Transverse colon (tissue), 4 donors: ENCODE measurements at regions not wholly inside any gene's neighbourhood (a gene's known extent, or its start where the extent isn't known, plus 50 kb on each side); places are given as distances from the start of the nearest gene placed in this dataset.

Experiments
- DNase-seq: peaks from one replicate; pipeline ENCODE4 v3.0.0-alpha.2; 2019
- H3K27ac ChIP-seq, 4 donors: fragments of 200-600 bp; sonication (generic); 2 replicates each; pipeline ENCODE4 v1.5.1; 2016 to 2018; ENCODE audit warnings: inconsistent platforms in 4 of 4
- H3K27me3 ChIP-seq: fragments of 200-600 bp; sonication (generic); 2 replicates; pipeline ENCODE4 v1.5.1; 2017; ENCODE audit warnings: inconsistent platforms
- H3K36me3 ChIP-seq, 4 donors: fragments of 200-600 bp; sonication (generic); 2 replicates each; pipeline ENCODE4 v1.5.1; 2017 to 2019; ENCODE audit warnings: inconsistent platforms in 4 of 4
- H3K4me1 ChIP-seq, 4 donors: fragments of 200-600 bp; sonication (generic); 2 replicates each; pipeline ENCODE4 v1.5.1; 2017 to 2020; ENCODE audit warnings: inconsistent platforms in 4 of 4
- H3K4me3 ChIP-seq, 4 donors: fragments of 200-600 bp; sonication (generic); 1 replicate in 1 of 4; 2 replicates in 3 of 4; pipeline versions ENCODE4 v1.5.1 to v1.6.1; 2017 to 2019; ENCODE audit warnings: inconsistent platforms in 4 of 4
- H3K9me3 ChIP-seq, 2 donors: fragments of 200-600 bp; sonication (generic); 2 replicates each; pipeline ENCODE4 v1.5.1; 2017 to 2019; ENCODE audit warnings: inconsistent platforms in 2 of 2
- EP300 ChIP-seq: sonication (generic); formaldehyde crosslinking; IDR thresholded peaks from one replicate; pipeline ENCODE4 v1.6.1; 2017; ENCODE audit warnings: antibody characterized with exemption, low read depth
- POLR2A ChIP-seq: fragments of 450-650 bp; IDR thresholded peaks from one replicate; pipeline ENCODE4 v1.6.1; 2016; ENCODE audit warnings: antibody characterized with exemption, mild to moderate bottlenecking, moderate library complexity
- POLR2AphosphoS5 ChIP-seq, 3 donors: sonication (generic); formaldehyde crosslinking; IDR thresholded peaks; one replicate each; pipeline ENCODE4 v1.6.1; 2016; ENCODE audit warnings: antibody characterized with exemption in 3 of 3
- WGBS, 2 donors: methylation state at CpG; one replicate each; pipeline ENCODE4 v1.1.5; 2018; ENCODE audit warnings: low coverage in 1 of 2; 5-methylcytosine and 5-hydroxymethylcytosine counted together
- in situ Hi-C, 4 donors: fragments of 200-750 bp; cut with MboI; loops; one replicate each; pipeline versions ENCODE4 v1.15.0 to v1.15.1; 2017; ENCODE audit warnings: low sequenced_read_pairs in 3 of 4, low pct_ligation_motif_present in 1 of 4, low pct_unique_long_range_greater_than_20kb in 1 of 4
- intact Hi-C: fragments of 100-400 bp; cut with DNase I; formaldehyde crosslinking; loops from one replicate; pipeline ENCODE4 v1.15.1; 2023; ENCODE audit warnings: low total_unique reads
- TF ChIP-seq, protein P1 (sequence below), 5 experiments: fragments of 200-600 bp in 3 of 5; fragments of 450-650 bp in 2 of 5; sonication (generic) in 3 of 5; IDR thresholded peaks; 1 replicate in 2 of 5; 2 replicates in 3 of 5; pipeline ENCODE4 v1.5.1; 2016 to 2017; ENCODE audit warnings: antibody characterized with exemption in 5 of 5, inconsistent platforms in 3 of 5, mild to moderate bottlenecking in 2 of 5, moderate library complexity in 1 of 5

DNA sequence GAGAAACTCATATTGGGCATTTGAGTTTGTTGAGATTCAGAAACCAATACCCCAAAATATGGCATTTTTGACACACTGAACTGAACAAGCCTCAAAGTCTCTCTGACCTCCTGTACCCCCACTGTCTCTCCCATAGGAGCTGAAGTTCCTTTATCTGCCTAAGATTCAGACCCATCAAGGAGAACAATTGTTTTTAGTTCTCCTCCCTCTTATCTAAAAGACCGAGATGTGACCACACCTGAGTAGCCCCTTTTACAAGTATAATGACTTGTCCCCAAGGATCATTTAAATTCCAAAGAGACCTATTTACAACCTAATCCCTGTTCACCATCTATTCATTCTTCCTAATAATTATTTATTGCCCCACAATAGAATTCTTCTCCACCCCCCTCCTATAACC is 122.1 kb upstream of the PLAAT1 start:
- no peaks in the 10 kb centered on the region for H3K27me3 ChIP-seq
- H3K27ac ChIP-seq, result no peak overlapping the region
- H3K4me3 ChIP-seq, result no peak overlapping the region
- DNase-seq, result no peak
- no peaks in the 10 kb centered on the region for H3K9me3 ChIP-seq
- in situ Hi-C loops (no loop called here), intact Hi-C loops (no loop called here)
- no peaks in the 10 kb centered on the region for H3K36me3 ChIP-seq
- 76 to 100% methylated on average over 1 of the region's 1 CpG for WGBS, 2 donors
- TF ChIP-seq, protein P1, sequence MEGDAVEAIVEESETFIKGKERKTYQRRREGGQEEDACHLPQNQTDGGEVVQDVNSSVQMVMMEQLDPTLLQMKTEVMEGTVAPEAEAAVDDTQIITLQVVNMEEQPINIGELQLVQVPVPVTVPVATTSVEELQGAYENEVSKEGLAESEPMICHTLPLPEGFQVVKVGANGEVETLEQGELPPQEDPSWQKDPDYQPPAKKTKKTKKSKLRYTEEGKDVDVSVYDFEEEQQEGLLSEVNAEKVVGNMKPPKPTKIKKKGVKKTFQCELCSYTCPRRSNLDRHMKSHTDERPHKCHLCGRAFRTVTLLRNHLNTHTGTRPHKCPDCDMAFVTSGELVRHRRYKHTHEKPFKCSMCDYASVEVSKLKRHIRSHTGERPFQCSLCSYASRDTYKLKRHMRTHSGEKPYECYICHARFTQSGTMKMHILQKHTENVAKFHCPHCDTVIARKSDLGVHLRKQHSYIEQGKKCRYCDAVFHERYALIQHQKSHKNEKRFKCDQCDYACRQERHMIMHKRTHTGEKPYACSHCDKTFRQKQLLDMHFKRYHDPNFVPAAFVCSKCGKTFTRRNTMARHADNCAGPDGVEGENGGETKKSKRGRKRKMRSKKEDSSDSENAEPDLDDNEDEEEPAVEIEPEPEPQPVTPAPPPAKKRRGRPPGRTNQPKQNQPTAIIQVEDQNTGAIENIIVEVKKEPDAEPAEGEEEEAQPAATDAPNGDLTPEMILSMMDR (IDR thresholded peaks at IDR 0.05), result no peak
- TF ChIP-seq POLR2A (no peak), POLR2AphosphoS5 (IDR thresholded peaks at IDR 0.05) (no peak), EP300 (no peak)
- H3K4me1 ChIP-seq, result no peaks in the 10 kb centered on the region

DNA sequence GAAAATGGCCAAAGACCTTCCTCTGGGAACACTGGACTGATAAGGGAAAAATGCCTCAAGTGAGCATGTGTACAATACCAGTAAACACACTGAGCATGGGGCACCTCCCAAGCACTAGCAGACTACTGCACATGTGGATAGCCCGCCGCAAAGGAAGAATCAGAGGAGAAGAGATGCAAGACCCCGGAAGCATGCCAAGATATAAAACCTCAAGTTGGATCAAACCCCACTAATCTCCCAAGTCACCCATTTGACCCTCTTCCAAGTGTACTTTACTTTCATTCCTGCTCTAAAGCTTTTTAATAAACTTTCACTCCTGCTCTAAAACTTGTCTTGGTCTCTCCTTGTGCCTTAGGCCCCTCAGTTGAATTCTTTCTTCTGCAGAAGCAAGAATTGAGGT is 121.1 kb upstream of the PLAAT1 start:
- TF ChIP-seq POLR2AphosphoS5 (IDR thresholded peaks at IDR 0.05) (no peak), POLR2A (no peak), EP300 (no peak)
- TF ChIP-seq, protein P1 (IDR thresholded peaks at IDR 0.05), result no peak
- intact Hi-C loops, result no loop called here
- 97% methylated on average over 3 of the region's 3 CpGs; no CpG with 5 or more reads in 1 of the 2 donors for WGBS, 2 donors

DNA sequence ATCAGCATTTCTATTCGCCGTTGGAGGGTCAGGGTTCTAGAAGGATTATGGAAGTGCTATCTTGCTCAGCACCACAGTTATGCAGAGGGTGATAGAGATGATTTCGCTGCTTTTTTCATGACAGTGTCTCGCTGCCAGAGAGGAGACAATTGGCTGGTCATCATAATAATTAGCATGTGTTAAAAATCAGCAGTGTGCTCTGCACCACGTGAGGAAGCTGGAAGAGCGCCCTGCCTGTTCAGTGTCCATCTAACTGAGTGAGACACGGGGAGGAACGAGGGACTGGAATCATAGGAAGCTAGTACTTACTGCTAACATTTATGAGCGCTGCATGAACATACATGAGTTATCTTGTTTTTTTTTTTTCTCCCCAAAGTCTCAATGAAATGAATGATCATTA is 116.2 kb upstream of the PLAAT1 start:
- in situ Hi-C loops, result no loop called here
- TF ChIP-seq, protein P1 (IDR thresholded peaks at IDR 0.05), result no peak
- no peak for TF ChIP-seq POLR2A
- TF ChIP-seq POLR2AphosphoS5 (IDR thresholded peaks at IDR 0.05), result no peak
- TF ChIP-seq EP300, result no peak
- no peak for DNase-seq

More for the DNA sequence above, 121.1 kb upstream of the PLAAT1 start:
- DNase-seq, result no peak
- in situ Hi-C loops, result no loop called here
- Histone ChIP-seq H3K27ac (no peak overlapping the region), H3K36me3 (no peaks in the 10 kb centered on the region), H3K4me3 (no peak overlapping the region), H3K9me3 (no peaks in the 10 kb centered on the region), H3K27me3 (no peaks in the 10 kb centered on the region), H3K4me1 (no peaks in the 10 kb centered on the region)

DNA sequence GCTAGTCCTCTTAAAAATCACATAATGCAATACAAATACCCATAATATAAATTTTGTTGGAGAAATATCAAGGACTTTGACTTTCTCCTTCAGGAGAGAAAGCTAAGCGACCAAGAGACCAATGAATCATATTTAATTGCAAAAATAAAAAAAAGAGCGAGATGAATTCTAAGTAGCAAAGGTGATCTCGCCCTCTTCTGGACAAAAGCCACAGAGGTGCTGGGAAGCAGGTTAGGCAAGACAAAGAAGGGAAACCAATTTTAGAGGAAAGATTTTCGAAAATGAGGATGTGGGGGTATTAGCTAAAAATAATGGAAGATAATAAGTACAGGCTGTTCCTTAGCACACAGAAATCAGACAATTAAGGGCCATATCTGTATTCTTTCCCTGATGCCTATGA is 111.4 kb upstream of the PLAAT1 start:
- Histone ChIP-seq H3K4me1 (no peaks in the 10 kb centered on the region), H3K9me3 (no peaks in the 10 kb centered on the region), H3K36me3 (no peaks in the 10 kb centered on the region), H3K4me3 (no peak overlapping the region), H3K27ac (no peak overlapping the region), H3K27me3 (no peaks in the 10 kb centered on the region)
- no peak for DNase-seq
- TF ChIP-seq POLR2A (no peak), POLR2AphosphoS5 (IDR thresholded peaks at IDR 0.05) (no peak), EP300 (no peak)
- TF ChIP-seq, protein P1 (IDR thresholded peaks at IDR 0.05), result no peak
- intact Hi-C loops, result no loop called here
- in situ Hi-C loops, result no loop called here
- 39 to 57% methylated on average over 4 of the region's 4 CpGs for WGBS, 2 donors

More for the DNA sequence above, 116.2 kb upstream of the PLAAT1 start:
- no peaks in the 10 kb centered on the region for H3K36me3 ChIP-seq
- H3K27ac ChIP-seq, result no peak overlapping the region
- no peaks in the 10 kb centered on the region for H3K27me3 ChIP-seq
- H3K9me3 ChIP-seq, result no peaks in the 10 kb centered on the region
- intact Hi-C loops, result no loop called here
- no peaks in the 10 kb centered on the region for H3K4me1 ChIP-seq
- WGBS, 2 donors, result 65 to 76% methylated on average over 6 to 9 of the region's 9 CpGs
- no peak overlapping the region for H3K4me3 ChIP-seq
